ENCODE measurements at regions not wholly inside any gene's neighbourhood (a gene's known extent, or its start where the extent isn't known, plus 50 kb on each side); places are given as distances from the start of the nearest gene placed in this dataset.

- no peak for TF ChIP-seq CTCF (IDR thresholded peaks at IDR 0.05; ENCODE audit: poor library complexity, severe bottlenecking)
- H3K36me3 ChIP-seq (ENCODE audit: low read depth) = no peaks in the 10 kb centered on the region
- H3K4me1 ChIP-seq (ENCODE audit: insufficient read depth, poor library complexity, severe bottlenecking) = no peaks in the 10 kb centered on the region
- ATAC-seq (ENCODE audit: low read depth) (no peak), DNase-seq (ENCODE audit: low spot score) (no peak)
- H3K9me3 ChIP-seq (ENCODE audit: severe bottlenecking) = no peaks in the 10 kb centered on the region
- H3K4me3 ChIP-seq (ENCODE audit: severe bottlenecking) = no peak overlapping the region
- no peak overlapping the region for H3K27ac ChIP-seq (ENCODE audit: poor library complexity, severe bottlenecking)
- H3K27me3 ChIP-seq (ENCODE audit: insufficient read depth, poor library complexity, severe bottlenecking) = no peaks in the 10 kb centered on the region
Observed at GRCh38 chr9:102113191-102113590, 374.7 kb upstream of the GRIN3A start.

DNA sequence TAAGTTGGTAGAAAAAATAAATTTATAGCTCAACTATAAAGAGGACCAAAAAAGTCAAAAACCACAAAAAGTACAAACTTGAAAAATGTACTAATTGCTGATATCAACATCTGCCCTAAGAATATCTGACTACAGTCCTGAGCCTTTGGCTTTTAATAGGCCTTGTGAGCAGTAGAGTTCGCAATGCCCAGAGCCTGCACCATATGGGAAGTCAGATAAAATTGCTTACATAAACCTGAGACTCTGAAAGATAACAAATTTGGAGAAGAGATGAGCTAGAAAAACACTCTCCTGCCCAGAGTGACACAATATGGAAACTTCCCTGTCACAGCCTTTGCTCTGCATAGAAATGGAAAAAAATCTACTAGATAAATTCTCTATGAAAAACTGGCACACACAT lies 368.0 kb upstream of the GRIN3A start:
- Histone ChIP-seq H3K4me3 (ENCODE audit: severe bottlenecking) (no peak overlapping the region), H3K27me3 (ENCODE audit: insufficient read depth, poor library complexity, severe bottlenecking) (no peaks in the 10 kb centered on the region), H3K27ac (ENCODE audit: poor library complexity, severe bottlenecking) (no peak overlapping the region), H3K9me3 (ENCODE audit: severe bottlenecking) (peaks cover 3% of the 10 kb centered on the region), H3K4me1 (ENCODE audit: insufficient read depth, poor library complexity, severe bottlenecking) (no peaks in the 10 kb centered on the region), H3K36me3 (ENCODE audit: low read depth) (no peaks in the 10 kb centered on the region)
- DNase-seq (ENCODE audit: low spot score) = no peak
- no peak for ATAC-seq (ENCODE audit: low read depth)
- no peak for TF ChIP-seq CTCF (IDR thresholded peaks at IDR 0.05; ENCODE audit: poor library complexity, severe bottlenecking)

DNA sequence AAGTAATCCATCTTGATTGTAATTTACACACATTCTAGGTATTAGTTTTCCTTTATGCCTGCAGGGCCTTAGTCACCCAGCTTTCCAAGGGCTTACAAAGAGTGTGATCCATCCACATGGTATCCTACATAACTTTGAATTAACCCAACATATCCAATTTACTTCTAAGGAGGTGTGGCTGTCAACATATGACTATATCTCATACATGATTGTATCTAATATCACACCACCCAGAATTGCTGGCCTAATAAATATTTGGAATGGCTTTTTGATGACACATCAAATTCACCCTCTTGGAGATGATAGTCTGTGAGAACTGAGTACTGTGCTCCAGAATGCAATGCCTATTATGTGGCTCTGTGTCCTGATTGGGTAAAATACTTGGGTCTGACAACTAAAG lies 363.3 kb upstream of the GRIN3A start:
- no peak for TF ChIP-seq CTCF (IDR thresholded peaks at IDR 0.05; ENCODE audit: poor library complexity, severe bottlenecking)
- ATAC-seq (ENCODE audit: low read depth) (peak; percentile 52; the same call in 2 of the 3 replicates), DNase-seq (ENCODE audit: low spot score) (no peak)
- Histone ChIP-seq H3K27me3 (ENCODE audit: insufficient read depth, poor library complexity, severe bottlenecking) (no peaks in the 10 kb centered on the region), H3K36me3 (ENCODE audit: low read depth) (no peaks in the 10 kb centered on the region), H3K4me1 (ENCODE audit: insufficient read depth, poor library complexity, severe bottlenecking) (no peaks in the 10 kb centered on the region), H3K4me3 (ENCODE audit: severe bottlenecking) (no peak overlapping the region), H3K9me3 (ENCODE audit: severe bottlenecking) (peaks cover 3% of the 10 kb centered on the region), H3K27ac (ENCODE audit: poor library complexity, severe bottlenecking) (no peak overlapping the region)

- H3K36me3 ChIP-seq (ENCODE audit: low read depth) = no peaks in the 10 kb centered on the region
- H3K27ac ChIP-seq (ENCODE audit: poor library complexity, severe bottlenecking) = no peak overlapping the region
- no peaks in the 10 kb centered on the region for H3K9me3 ChIP-seq (ENCODE audit: severe bottlenecking)
- DNase-seq (ENCODE audit: low spot score) (no peak), ATAC-seq (ENCODE audit: low read depth) (no peak)
- no peak for TF ChIP-seq CTCF (IDR thresholded peaks at IDR 0.05; ENCODE audit: poor library complexity, severe bottlenecking)
- H3K4me3 ChIP-seq (ENCODE audit: severe bottlenecking) = no peak overlapping the region
- peaks cover 9% of the 10 kb centered on the region for H3K27me3 ChIP-seq (ENCODE audit: insufficient read depth, poor library complexity, severe bottlenecking)
- no peaks in the 10 kb centered on the region for H3K4me1 ChIP-seq (ENCODE audit: insufficient read depth, poor library complexity, severe bottlenecking)
Observed at GRCh38 chr9:102087141-102087540, 348.7 kb upstream of the GRIN3A start.

GRCh38 chr9:102085548-102085947 lies 347.1 kb upstream of the GRIN3A start:
- DNase-seq (ENCODE audit: low spot score) = no peak
- no peaks in the 10 kb centered on the region for H3K9me3 ChIP-seq (ENCODE audit: severe bottlenecking)
- no peak for ATAC-seq (ENCODE audit: low read depth)
- no peak overlapping the region for H3K27ac ChIP-seq (ENCODE audit: poor library complexity, severe bottlenecking)
- H3K4me3 ChIP-seq (ENCODE audit: severe bottlenecking) = no peak overlapping the region
- H3K4me1 ChIP-seq (ENCODE audit: insufficient read depth, poor library complexity, severe bottlenecking) = no peaks in the 10 kb centered on the region
- TF ChIP-seq CTCF (IDR thresholded peaks at IDR 0.05; ENCODE audit: poor library complexity, severe bottlenecking) = no peak
- H3K27me3 ChIP-seq (ENCODE audit: insufficient read depth, poor library complexity, severe bottlenecking) = peaks cover 15% of the 10 kb centered on the region
- no peaks in the 10 kb centered on the region for H3K36me3 ChIP-seq (ENCODE audit: low read depth)

All from RWPE2 (cell line).